GOT3 (cell line): ENCODE measurements at regions not wholly inside any gene's neighbourhood (a gene's known extent, or its start where the extent isn't known, plus 50 kb on each side); places are given as distances from the start of the nearest gene placed in this dataset.

Source experiments
- DNase-seq: peaks from one replicate; lab custom pipeline; 2025; ENCODE audit warnings: mixed read lengths; lab: John Stamatoyannopoulos, UW

DNA sequence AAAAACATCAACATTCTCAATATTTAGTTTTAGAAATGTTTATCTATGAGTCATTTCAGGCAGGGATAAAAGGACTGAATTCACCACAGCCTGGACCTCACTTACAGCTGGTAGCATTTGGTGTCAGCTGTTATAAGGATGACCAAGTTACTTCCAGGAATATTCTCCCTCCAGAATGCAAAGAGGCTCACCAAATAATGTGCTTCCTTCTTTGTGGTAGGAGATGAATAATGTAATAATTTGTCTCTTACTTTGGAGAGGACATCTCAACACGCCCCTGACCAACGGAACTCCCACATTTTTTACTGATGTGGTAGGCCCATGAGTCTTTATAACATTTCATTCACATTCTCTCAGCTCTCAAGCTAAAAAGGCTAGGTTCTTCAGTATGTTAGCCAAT, 825.9 kb upstream of the GRAMD2B start:
- DNase-seq: no peak

DNA sequence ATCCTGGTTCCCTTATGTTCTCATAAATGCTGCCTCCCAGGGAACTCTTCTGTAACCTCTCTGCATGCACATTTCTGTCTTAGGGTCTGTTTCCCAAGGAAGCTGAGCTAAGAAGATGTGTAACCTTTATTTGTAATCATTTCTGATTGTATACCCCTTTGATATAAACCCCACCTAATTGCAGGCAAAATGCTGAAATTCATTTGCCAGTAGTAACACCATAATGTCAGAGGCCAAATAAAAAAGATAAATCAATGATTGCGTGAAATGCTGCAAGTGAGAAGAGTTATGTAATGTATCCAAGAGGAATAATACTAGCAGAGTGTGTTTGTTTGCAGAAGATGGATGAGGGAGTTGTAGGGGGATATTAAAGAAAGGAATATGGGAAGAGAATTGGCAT, 822.6 kb upstream of the GRAMD2B start:
- no peak for DNase-seq

DNA sequence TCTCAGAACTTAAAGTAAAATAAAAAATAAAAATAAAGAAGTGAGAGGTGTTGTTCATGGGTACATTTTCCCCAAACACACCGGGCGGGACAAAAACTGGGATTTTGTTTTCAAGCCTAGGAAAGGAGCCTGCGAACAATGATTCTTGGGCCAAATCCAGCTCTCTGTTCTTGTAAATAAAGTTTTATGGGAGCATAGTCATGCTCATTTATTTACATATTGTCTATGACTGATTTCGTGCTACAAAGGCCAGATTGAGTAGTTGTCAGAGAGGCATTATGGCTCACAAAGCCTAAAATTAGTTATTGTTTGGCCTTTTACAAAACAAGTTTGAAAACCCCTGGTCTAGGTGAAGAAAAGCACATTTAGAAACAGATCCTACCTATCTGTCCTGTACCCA, 821.0 kb upstream of the GRAMD2B start:
- no peak for DNase-seq

DNA sequence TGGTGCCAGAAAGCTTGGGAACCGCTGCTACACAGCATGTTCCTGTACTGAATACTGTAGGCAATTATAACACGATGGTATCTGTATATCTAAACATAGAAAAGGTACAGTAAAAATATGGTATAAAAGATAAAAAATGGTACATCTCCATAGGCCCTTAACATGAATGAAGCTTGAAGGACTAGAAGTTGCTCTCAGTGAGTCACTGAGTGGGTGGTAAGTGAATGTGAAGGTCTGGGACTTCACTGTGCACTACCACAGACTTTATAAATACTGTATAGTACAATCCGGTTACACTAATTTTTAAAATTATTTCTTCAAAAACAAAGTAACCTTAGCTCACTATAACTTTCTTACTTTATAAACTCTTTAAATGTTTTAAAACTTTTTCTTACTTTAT, 819.9 kb upstream of the GRAMD2B start:
- no peak for DNase-seq

DNA sequence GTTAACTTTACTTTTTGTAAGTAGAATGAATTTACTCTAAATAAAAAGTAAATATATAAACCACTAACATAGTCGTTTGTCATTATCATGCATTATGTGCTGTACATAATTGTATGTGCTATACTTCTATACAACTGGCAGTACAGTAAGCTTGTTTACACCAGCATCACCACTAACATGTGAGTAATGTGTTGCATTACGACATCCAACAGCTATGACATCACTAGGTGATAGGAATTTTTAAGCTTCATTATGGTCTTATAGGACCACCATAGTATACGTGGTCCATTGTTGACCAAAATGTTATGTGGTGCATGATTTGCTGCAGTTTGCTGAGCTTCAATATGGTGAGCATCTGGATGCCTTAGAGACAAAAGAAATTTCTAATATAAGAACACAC, 819.1 kb upstream of the GRAMD2B start:
- no peak for DNase-seq

DNA sequence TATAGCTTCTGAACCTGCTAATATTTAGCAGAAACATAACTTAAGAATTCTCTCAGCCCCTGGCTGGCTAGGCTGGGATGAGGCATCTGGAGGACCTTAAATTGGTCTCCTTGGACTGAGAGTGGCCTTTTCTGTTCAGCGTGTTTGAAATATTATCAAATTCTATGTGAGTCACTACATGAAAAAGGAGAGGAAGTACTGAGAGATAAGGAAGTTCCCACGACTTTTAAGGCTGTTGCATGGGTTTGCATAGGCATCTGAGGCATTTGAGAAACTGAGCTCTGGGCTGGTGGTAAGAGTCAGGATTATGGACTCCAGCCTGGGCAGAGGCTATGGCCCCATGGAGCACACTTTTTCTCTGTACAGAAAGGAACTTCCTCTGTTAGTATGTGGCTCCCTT, 816.2 kb upstream of the GRAMD2B start:
- no peak for DNase-seq

DNA sequence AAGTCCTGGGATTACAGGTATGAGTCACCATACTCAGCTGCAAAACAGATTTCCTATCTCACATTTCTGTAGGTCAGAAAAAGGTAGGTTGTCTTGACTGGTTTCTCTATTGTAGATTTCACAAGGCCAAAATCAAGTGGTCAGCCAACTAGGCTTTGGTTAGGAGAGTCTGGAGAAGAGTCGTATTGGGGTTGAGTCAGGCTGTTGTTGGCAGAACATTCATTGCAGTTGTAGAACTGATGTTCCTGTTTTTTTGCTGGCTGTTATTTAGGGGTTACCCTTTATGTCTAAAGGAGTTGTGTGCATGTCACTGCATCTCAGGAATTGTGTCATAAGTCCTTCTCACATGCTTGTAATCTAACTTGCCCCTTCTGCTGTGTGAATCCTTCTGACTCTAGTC, 814.2 kb upstream of the GRAMD2B start:
- no peak for DNase-seq

DNA sequence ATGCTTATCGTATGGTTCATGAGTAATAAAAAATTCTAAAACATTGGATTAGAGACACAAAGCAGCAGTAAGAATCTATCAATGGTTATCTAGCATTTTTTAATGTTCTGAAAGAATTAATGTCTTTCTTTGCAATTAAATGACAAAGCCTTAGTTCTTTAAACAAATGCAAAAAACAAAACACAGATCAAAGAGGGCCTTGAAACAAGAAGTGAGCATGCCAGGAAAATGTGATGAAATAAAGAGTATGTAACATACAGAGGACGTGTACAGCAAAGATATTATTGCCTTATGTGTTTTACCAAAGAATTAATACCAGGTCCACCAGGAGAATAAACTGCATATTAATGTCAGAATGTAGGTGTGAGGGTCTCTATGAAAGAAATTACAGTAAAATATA, 812.3 kb upstream of the GRAMD2B start:
- no peak for DNase-seq

DNA sequence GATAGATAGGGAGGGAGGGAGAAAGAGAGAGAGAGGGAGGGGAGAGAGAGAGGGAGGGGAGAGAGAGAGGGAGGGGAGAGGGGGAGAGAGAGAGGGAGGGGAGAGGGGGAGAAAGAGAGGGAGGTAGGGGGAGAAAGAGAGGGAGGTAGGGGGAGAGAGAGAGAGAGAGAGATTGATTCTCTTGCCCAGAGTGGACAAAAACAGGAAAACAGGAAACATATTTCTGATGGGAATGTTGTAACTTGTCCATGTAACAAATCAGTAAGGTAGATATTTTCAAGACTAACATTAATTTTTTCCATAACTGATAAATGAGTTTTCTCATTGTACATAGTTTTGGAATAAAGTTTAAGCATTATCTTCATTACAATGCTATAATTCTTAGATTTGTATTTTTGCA, 811.7 kb upstream of the GRAMD2B start:
- no peak for DNase-seq

DNA sequence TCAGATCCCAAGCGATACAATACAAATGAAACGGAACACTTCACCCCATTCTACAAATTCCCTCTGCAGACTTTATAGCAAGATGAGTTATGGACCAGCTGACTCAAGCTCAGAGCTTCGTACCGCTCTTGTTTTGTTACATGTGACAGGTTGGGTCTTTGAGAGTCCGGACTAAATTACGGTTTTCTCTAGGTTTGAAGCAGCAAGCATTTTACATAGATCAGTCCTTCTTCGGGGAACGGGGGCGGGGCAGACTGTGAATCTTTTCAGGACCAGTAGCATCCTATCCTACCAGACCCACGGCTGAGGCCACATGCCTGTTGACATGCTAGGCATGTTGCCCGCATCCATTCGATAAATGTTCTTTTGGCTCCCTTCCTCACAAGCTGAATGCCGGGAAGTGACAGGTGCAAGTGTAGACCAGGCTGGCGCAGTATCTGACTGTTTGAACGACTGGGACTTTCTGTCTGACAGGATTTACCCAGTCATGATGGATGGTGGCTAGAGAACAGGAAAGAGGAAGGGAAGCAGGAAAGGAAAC, 811.0 kb upstream of the GRAMD2B start:
- DNase-seq: no peak

DNA sequence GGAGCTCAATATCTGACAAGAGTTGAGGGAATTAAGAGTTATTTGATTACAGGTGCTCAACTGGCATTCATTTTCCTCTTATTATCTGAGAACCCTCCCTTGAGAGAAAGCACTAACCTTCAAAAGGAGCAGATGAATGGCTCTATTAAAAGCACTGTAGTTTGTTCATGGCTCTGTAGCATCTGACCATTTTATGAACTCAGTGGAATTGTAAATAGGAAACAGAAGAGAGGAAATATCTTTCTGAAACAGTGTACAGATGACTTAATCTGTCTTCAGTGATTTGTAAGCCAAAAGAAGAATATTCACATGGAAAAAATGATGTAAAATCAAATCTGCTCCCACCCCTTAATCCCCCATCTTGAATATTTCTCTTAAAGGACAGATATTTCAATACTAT, 810.4 kb upstream of the GRAMD2B start:
- no peak for DNase-seq

DNA sequence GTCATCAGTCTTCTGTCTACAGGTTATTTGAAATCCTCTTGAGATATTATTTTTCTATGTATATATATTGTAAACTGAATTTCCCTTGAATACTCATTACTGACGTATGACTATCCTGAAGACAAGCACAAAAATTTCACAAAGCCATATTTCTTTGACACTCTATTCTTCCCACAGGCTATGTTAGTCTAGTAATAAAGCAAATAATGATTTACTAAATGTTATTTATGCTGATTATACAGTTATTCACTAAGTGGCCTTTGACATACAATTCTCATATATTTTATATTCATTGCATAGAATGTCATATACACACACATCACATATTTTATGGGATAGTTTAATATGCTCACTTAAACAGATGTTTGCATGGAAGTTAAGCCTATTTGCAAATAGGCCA, 793.0 kb upstream of the GRAMD2B start:
- DNase-seq: no peak

DNA sequence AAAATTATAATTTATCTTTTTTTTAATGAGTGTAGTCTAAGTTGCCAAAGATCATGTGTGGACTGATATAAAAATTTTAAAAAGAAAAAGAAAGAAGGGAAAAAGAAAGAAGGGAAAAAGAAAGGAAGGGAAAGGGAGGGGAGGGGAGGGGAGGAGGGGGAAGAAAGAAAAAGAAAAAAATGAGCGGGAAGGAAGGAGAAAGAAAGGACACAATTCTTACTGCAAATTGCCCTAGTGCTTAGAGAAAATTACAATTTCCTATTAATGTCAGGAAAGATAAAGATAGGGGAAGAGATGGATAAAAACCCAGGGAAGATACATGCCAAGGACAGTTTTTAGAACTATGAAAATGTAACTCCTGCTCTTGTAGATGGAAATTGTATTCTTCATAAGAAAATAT, 789.7 kb upstream of the GRAMD2B start:
- no peak for DNase-seq

DNA sequence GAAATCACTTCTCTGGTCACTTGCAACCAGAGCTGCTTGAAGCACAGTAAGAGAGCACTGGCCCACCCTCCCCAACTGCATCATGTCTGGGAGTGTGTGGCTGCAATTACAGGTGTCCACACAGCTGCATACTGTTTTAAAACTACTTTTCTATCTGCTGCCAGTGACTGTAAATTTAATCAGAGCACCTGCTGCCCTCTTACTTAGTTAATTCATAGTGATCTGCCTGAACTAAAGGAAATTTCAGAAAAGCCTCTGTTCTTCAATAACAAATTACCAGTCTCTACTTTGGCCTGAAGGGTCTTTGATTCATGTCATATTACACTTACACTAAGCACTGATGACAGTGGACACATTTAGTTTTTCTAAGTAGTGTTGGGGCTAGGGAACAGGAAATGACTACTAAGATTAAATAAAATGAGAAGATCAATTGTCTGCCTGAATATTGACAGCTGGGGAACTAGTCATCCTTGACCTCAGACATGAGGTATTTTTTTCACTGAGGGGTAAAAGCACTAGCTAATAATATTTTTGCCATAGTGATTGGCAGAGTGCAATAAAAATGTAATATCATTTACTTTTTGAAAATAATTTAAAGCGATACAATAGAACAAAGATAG, 788.9 kb upstream of the GRAMD2B start:
- DNase-seq: no peak

DNA sequence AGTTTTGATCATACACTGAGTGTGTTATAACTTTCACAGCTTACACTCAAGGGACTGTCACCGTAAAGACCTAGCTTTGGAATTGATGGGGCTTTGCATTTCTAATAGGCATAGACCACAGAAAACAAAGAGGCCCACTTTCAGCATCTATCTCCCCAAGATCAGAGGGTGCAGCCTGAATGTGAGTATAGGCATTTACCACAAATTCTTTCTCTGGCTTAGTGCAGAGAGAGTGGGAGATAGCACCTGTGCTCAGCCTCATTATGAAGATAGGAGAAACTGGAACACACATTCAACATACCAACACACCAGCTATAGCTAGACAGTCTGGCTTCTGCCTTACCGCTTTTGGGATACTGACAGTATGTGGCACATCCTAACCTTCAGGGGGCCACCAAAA, 783.4 kb upstream of the GRAMD2B start:
- DNase-seq: no peak

DNA sequence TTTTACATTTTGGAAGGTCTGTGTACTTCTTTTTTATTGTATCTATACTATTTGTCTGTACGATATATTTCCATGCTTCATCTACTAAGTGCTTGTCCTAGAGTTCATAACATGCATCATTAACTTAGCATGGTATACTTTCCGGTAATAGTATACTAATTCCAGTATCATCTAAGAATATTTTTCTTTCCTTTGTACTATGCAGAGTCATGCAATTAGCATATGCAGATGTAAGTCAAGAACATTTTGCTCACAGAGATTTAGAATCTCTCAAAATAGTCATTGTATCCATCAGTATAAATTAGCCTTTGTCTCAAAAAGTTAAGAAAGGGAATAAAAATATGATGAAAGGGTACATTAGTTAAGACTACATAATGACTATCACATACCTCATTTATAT, 770.4 kb upstream of the GRAMD2B start:
- no peak for DNase-seq

DNA sequence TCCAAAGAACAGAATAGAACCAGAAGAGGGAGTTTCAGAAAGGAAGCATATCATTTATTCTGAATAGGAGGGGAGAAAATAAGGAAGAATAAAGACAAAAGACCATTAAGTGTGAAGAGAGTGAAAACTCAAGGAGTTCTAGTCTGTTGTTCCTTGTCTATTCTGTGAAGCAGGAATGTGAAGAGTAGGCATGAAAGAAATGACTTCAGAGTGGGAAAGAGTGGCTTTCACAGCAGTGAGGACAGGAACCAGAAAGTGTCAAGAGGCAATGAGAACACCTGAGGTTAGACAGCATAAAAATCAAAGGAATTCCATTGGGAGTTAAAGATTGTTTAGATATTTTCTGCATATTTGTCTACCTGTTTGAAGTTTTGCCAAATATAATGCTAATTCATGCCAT, 768.8 kb upstream of the GRAMD2B start:
- DNase-seq: no peak

DNA sequence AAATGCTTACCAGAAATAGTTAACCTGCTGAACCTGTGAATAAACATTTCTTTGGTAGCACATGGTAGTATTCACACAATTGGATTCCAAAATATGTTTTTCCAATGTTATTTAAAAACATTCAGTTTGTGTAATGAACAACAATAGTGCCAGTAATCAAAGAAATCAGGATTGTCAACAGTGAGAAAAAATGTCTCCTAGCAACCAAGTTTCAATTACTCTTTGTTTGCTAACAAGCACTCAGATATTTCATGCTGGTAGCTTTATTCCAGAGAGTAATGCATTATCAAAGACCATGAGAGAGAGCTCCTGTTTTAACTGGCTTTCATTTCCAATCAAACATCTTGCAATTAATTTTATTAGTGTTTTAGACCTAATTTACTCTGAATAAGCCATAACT, 768.1 kb upstream of the GRAMD2B start:
- DNase-seq: no peak

DNA sequence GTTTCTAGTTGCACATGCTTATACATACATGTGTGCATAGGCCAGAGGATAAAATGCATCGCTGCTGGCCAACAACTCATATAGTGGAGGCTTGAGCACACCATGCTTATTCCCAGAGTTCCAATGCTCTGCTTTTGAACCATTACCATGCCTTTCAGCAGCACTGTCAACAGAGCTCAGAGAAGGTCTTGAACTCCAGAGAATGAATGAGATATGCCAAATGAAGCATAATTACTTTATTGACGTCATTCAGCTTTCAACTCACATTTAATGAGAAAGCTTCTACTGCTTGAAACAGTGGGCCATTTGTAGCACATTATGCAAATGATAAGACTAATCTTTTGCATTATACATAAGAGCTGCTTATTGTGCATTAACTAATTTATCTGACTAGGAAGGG, 765.3 kb upstream of the GRAMD2B start:
- DNase-seq: no peak

DNA sequence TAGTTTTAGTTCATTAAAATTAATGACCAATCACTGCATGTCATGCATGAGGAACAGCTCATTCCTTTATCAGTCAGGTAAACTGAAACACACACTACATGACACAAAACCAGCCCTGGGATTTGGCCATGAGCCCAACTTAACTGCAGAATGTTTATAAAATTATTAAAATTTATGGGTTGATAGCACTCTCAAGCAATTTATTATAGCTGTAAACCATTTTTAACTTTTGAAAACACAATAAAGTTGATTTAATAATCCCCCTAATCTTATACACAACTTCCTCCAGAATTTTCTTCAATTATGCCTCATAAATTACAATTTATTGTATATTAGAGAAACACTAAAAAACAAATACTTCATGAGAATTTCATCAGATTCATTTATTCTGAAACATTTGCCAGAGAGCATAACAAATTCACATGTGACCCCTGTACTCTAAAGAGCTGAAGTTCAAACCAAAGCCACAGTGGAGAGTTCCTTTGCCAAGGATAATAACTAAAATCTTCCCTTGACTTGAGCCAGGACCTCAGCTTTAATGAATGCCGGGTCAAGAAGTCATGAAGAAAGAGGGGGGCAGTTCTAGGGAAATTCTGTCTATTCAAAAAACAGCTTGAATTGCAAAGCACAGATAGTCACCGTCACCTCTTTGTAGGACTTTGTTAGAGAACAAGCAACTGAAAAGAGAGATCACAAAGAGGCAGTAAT, 763.7 kb upstream of the GRAMD2B start:
- no peak for DNase-seq

DNA sequence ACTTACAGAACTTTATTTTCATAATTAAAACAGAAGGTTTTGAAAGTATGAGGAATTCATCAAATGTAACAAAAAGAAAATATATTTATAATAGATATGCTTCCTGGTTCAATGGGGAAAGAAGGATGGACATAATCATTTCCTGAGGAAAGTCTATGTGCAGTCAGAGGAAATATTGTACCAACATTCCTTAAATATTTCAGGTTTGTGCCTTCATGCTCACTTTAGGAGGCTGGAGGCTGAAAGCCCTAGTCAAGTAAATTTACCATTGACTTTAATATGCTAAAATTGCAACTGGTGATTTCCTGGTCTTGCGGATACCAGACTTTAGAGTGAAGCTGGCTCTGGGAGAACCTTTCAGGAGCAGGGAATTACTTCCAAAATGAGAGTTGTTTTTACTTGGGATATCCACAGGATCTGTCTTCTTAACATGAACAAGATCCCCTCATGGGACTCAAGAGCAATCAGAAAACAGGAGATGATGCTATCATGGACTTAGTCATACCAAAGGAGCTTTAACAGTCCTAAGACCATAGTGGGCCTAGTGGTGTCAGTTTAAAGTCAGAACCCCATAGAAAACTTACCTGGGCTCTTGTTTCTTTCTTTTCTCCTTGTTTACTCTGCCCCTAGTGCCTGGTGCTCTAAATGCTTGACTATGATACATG, 762.8 kb upstream of the GRAMD2B start:
- no peak for DNase-seq

DNA sequence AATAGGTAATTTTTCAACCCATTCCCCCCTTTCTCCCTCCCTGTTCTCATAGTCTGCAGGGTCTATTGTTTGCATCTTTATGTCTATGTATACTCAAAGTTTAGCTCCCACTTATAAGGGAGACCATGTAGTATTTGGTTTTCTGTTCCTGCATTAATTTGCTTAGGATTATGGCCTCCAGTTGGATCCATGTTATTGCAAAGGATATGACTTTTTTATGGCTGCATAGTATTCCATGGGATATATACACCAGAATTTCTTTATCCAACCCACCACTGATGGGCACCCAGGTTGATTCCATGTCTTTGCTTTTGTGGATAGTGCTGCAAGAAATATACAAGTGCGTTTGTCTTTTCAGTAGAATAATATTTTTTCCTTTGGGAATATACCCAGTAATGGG, 761.6 kb upstream of the GRAMD2B start:
- no peak for DNase-seq

DNA sequence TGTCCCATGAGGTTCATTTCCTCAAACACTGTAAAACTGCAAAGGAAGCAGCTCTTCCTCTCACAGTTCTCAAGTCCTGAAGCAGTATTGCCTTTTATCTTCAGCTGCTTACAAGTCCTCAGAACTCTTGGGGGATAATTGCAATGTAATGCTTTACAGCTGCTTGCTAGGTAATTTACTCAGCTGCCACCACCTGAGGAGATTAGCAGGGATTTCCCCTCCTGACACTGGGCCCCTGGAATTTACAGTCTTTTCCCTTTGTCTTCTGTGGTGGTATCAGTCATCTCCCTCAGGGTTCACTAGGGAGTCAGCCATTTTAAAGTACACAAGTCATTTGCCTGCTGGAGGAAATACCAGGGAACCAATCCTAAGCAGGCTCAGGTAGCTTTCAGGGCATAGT, 754.3 kb upstream of the GRAMD2B start:
- DNase-seq: no peak
